H9 (cell line): ENCODE measurements at regions not wholly inside any gene's neighbourhood (a gene's known extent, or its start where the extent isn't known, plus 50 kb on each side); places are given as distances from the start of the nearest gene placed in this dataset.

ENCODE experiments used
- DNase-seq: peaks from one replicate; pipeline ENCODE4 v3.0.0-alpha.2; 2017
- H2AFZ ChIP-seq: one replicate; pipeline ENCODE4 v1.6.1; 2013; ENCODE audit warnings: mild to moderate bottlenecking, low read length, control low read depth, moderate library complexity
- H2AK5ac ChIP-seq: 2 replicates; pipeline ENCODE4 v1.6.1; 2013; ENCODE audit warnings: low read length, control low read depth, mixed read lengths; ENCODE audit not compliant: insufficient read length
- H2BK120ac ChIP-seq: one replicate; pipeline ENCODE4 v1.6.1; 2013; ENCODE audit warnings: low read depth, mild to moderate bottlenecking, low read length, control low read depth, inconsistent platforms; ENCODE audit not compliant: poor library complexity, severe bottlenecking
- H2BK12ac ChIP-seq: 2 replicates; pipeline ENCODE4 v1.6.1; 2013; ENCODE audit warnings: low read length, control low read depth, mixed read lengths, low read depth; ENCODE audit not compliant: insufficient read length
- H2BK15ac ChIP-seq: 2 replicates; pipeline ENCODE4 v1.6.1; 2013; ENCODE audit warnings: low read depth, low read length, control low read depth
- H2BK20ac ChIP-seq: one replicate; pipeline ENCODE4 v1.6.1; 2013; ENCODE audit warnings: low read depth, mild to moderate bottlenecking, low read length, control low read depth, inconsistent platforms; ENCODE audit not compliant: poor library complexity, severe bottlenecking
- H2BK5ac ChIP-seq: 2 replicates; pipeline ENCODE4 v1.6.1; 2013; ENCODE audit warnings: low read length, control low read depth, mixed read lengths; ENCODE audit not compliant: insufficient read length
- H3K14ac ChIP-seq: 2 replicates; pipeline ENCODE4 v1.6.1; 2013; ENCODE audit warnings: low read length, control low read depth; ENCODE audit not compliant: insufficient read depth
- H3K18ac ChIP-seq: 2 replicates; pipeline ENCODE4 v1.6.1; 2013; ENCODE audit warnings: low read depth, mild to moderate bottlenecking, mixed read lengths, low read length, control low read depth; ENCODE audit not compliant: insufficient read length
- H3K23ac ChIP-seq: 2 replicates; pipeline ENCODE4 v1.6.1; 2013; ENCODE audit warnings: low read length, control low read depth, mixed read lengths, low read depth; ENCODE audit not compliant: insufficient read length
- H3K23me2 ChIP-seq: 2 replicates; pipeline ENCODE4 v1.6.1; 2013; ENCODE audit warnings: low read depth, mild to moderate bottlenecking, mixed read lengths, low read length, control low read depth; ENCODE audit not compliant: insufficient read length, poor library complexity, severe bottlenecking
- H3K27ac ChIP-seq: 2 replicates; pipeline ENCODE4 v1.5.1; 2013; ENCODE audit warnings: low read length, control low read depth, mixed read lengths, low read depth; ENCODE audit not compliant: insufficient read length
- H3K27me3 ChIP-seq: 2 replicates; pipeline ENCODE4 v1.6.1; 2013; ENCODE audit warnings: low read length, control low read depth, inconsistent platforms; ENCODE audit not compliant: insufficient read depth
- H3K4ac ChIP-seq: 2 replicates; pipeline ENCODE4 v1.6.1; 2013; ENCODE audit warnings: low read depth, mild to moderate bottlenecking, control low read depth, inconsistent platforms, low read length, moderate library complexity
- H3K4me1 ChIP-seq: 2 replicates; pipeline ENCODE4 v1.6.1; 2013; ENCODE audit warnings: low read length, control low read depth, inconsistent platforms; ENCODE audit not compliant: insufficient read depth
- H3K4me2 ChIP-seq: 2 replicates; pipeline ENCODE4 v1.6.1; 2013; ENCODE audit warnings: low read length, control low read depth, mixed read lengths; ENCODE audit not compliant: insufficient read length, insufficient read depth
- H3K56ac ChIP-seq: 2 replicates; pipeline ENCODE4 v1.6.1; 2013; ENCODE audit warnings: low read depth, mild to moderate bottlenecking, mixed read lengths, low read length, control low read depth; ENCODE audit not compliant: insufficient read length
- H3K79me1 ChIP-seq: 2 replicates; pipeline ENCODE4 v1.6.1; 2013; ENCODE audit warnings: low read depth, mild to moderate bottlenecking, moderate library complexity, low read length, control low read depth, inconsistent platforms; ENCODE audit not compliant: insufficient read depth, poor library complexity, severe bottlenecking
- H3K79me2 ChIP-seq: 2 replicates; pipeline ENCODE4 v1.6.1; 2013; ENCODE audit warnings: low read length, control low read depth, inconsistent platforms; ENCODE audit not compliant: insufficient read depth
- H3K9ac ChIP-seq: 2 replicates; pipeline ENCODE4 v1.6.1; 2013; ENCODE audit warnings: low read length, control low read depth, mixed read lengths; ENCODE audit not compliant: insufficient read length; ENCODE audit errors: extremely low read depth
- H3K9me3 ChIP-seq: one replicate; pipeline ENCODE4 v1.6.1; 2013; ENCODE audit warnings: low read depth, low read length, inconsistent platforms; ENCODE audit not compliant: control insufficient read depth
- H3T11ph ChIP-seq: one replicate; pipeline ENCODE4 v1.6.1; 2013; ENCODE audit warnings: mild to moderate bottlenecking, low read length, control low read depth, inconsistent platforms
- H4K20me1 ChIP-seq: one replicate; pipeline ENCODE4 v1.6.1; 2013; ENCODE audit not compliant: control insufficient read depth, insufficient read length, insufficient read depth
- H4K5ac ChIP-seq: 2 replicates; pipeline ENCODE4 v1.6.1; 2013; ENCODE audit warnings: low read depth, mild to moderate bottlenecking, mixed read lengths, low read length, control low read depth; ENCODE audit not compliant: insufficient read length
- H4K8ac ChIP-seq: replicated peaks from 2 replicates; pipeline ENCODE4 v1.6.1; 2013; ENCODE audit warnings: low read length, control low read depth, mixed read lengths, low read depth; ENCODE audit not compliant: insufficient read length
- H4K91ac ChIP-seq: 2 replicates; pipeline ENCODE4 v1.6.1; 2013; ENCODE audit warnings: low read depth, mild to moderate bottlenecking, moderate library complexity, mixed read lengths, low read length, control low read depth; ENCODE audit not compliant: insufficient read length
- H3K27ac Mint-ChIP-seq, 3 experiments: 2 replicates in 2 of 3; 3 replicates in 1 of 3; pipeline ENCODE4 v1.8.0; 2020 to 2021; ENCODE audit warnings: mixed read lengths in 3 of 3, mild to moderate bottlenecking in 1 of 3, moderate library complexity in 1 of 3
- H3K27me3 Mint-ChIP-seq: 2 replicates; pipeline ENCODE4 v1.8.0; 2021; ENCODE audit warnings: low read depth, mild to moderate bottlenecking, moderate library complexity, mixed read lengths
- H3K36me3 Mint-ChIP-seq, 3 experiments: 2 replicates in 2 of 3; 3 replicates in 1 of 3; pipeline ENCODE4 v1.8.0; 2020 to 2021; ENCODE audit warnings: low read depth in 3 of 3, mixed read lengths in 3 of 3; ENCODE audit not compliant: insufficient read depth in 1 of 3
- H3K4me1 Mint-ChIP-seq, 2 experiments: 2 replicates each; pipeline ENCODE4 v1.8.0; 2020; ENCODE audit warnings: mixed read lengths in 2 of 2
- H3K4me3 Mint-ChIP-seq, 2 experiments: 2 replicates in 1 of 2; 3 replicates in 1 of 2; pipeline ENCODE4 v1.8.0; 2020 to 2021; ENCODE audit warnings: mild to moderate bottlenecking in 2 of 2, mixed read lengths in 2 of 2, moderate library complexity in 1 of 2
- H3K9me3 Mint-ChIP-seq, 2 experiments: 2 replicates in 1 of 2; 3 replicates in 1 of 2; pipeline ENCODE4 v1.8.0; 2020; ENCODE audit warnings: mild to moderate bottlenecking in 2 of 2, mixed read lengths in 2 of 2, moderate library complexity in 1 of 2
- CTCF ChIP-seq: fragments of 200-600 bp; sonication (generic); conservative IDR thresholded peaks from 3 replicates; pipeline ENCODE4 v1.8.0; 2021; ENCODE audit warnings: antibody characterized with exemption, mild to moderate bottlenecking
- WGBS: extraction: QIAGEN DNeasy Blood & Tissue Kit; methylation state at CpG from one replicate; pipeline ENCODE4 v1.1.7; 2013; ENCODE audit warnings: missing lambda C conversion rate, low lambda C conversion rate, mixed read lengths; ENCODE audit not compliant: insufficient read length; ENCODE audit errors: extremely low coverage; 5-methylcytosine and 5-hydroxymethylcytosine counted together

DNA sequence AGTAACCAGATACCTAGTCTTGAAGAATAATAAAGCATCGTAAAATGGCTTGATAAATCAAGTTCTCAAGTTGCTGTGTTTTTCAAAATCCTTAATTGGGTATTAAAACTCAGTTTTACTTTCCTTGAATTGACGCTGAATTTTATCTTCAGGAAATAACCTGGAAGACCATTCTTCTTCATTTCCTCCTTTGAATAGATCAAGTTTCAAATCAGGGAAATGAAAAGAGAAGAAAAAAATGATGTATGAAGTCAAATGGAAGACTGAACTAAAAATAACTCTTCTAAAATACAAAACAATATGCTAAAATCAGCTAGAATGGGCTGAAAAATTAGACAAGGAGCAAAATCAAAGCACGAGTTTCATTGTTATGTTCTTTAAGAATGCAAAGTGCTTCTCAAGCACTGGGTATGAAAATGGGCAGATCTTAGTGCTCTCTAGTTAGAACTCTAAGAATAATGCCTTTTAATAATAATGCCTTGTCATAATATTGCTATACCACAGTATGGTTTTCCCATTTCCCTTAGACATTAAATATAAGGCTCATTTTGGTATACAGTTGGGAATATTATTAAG, 54.6 kb upstream of the CLEC14A start:
- Mint-ChIP-seq H3K27ac (no peak overlapping the region), H3K27me3 (peaks cover 74% of the 10 kb centered on the region), H3K36me3 (no peaks in the 10 kb centered on the region), H3K9me3 (no peaks in the 10 kb centered on the region), H3K4me3 (no peak overlapping the region), H3K4me1 (peaks cover 7 to 23% of the 10 kb centered on the region in 2 experiments)
- H2BK12ac ChIP-seq: no peak overlapping the region
- no peak for TF ChIP-seq CTCF
- no peak overlapping the region for H3K18ac ChIP-seq
- H3K27ac ChIP-seq: no peak overlapping the region
- H3K4me1 ChIP-seq: peaks cover 4% of the 10 kb centered on the region; the same call in 1 of the 2 replicates
- no peak overlapping the region for H2AFZ ChIP-seq
- no peak overlapping the region for H2AK5ac ChIP-seq
- no peaks in the 10 kb centered on the region; the same call in 1 of the 2 replicates for H3K27me3 ChIP-seq
- no peaks in the 10 kb centered on the region for H3K9me3 ChIP-seq
- H2BK15ac ChIP-seq: no peak overlapping the region
- DNase-seq: no peak
- no peak overlapping the region for H3K14ac ChIP-seq
- no peak overlapping the region for H3T11ph ChIP-seq
- H2BK120ac ChIP-seq: no peak overlapping the region
- no peak overlapping the region for H2BK5ac ChIP-seq
- H3K56ac ChIP-seq: no peak overlapping the region
- no peak overlapping the region for H2BK20ac ChIP-seq
- H3K23me2 ChIP-seq: no peaks in the 10 kb centered on the region
- H3K79me2 ChIP-seq: no peaks in the 10 kb centered on the region
- no peak overlapping the region for H4K8ac ChIP-seq
- no peak overlapping the region for H3K9ac ChIP-seq
- no peak overlapping the region for H4K5ac ChIP-seq
- H3K23ac ChIP-seq: no peak overlapping the region
- no peaks in the 10 kb centered on the region for H3K79me1 ChIP-seq
- no peak overlapping the region for H3K4ac ChIP-seq
- no peak overlapping the region for H3K4me2 ChIP-seq
- WGBS: no CpG with 5 or more reads among the region's 3 CpGs
- no peaks in the 10 kb centered on the region for H4K20me1 ChIP-seq
- H4K91ac ChIP-seq: no peak overlapping the region
